Colonic mucosa (tissue), 4 donors: ENCODE measurements at regions not wholly inside any gene's neighbourhood (a gene's known extent, or its start where the extent isn't known, plus 50 kb on each side); places are given as distances from the start of the nearest gene placed in this dataset.

Experiments
- DNase-seq: peaks from one replicate; pipeline ENCODE4 v3.0.0-alpha.2; 2020
- H3K27ac ChIP-seq: fragments of 200-600 bp; one replicate; pipeline ENCODE4 v1.8.0; 2021
- H3K27me3 ChIP-seq: fragments of 200-600 bp; one replicate; pipeline ENCODE4 v1.8.0; 2021
- H3K36me3 ChIP-seq: fragments of 200-600 bp; one replicate; pipeline ENCODE4 v1.8.0; 2021
- H3K4me1 ChIP-seq: fragments of 200-600 bp; one replicate; pipeline ENCODE4 v1.8.0; 2021; ENCODE audit warnings: mild to moderate bottlenecking
- H3K4me3 ChIP-seq: fragments of 200-600 bp; one replicate; pipeline ENCODE4 v1.8.0; 2021
- H3K9ac ChIP-seq, 2 donors: one replicate each; pipeline ENCODE4 v1.7.0; 2013; ENCODE audit warnings: control low read depth in 2 of 2, low read depth in 2 of 2, low read length in 2 of 2
- H3K9me3 ChIP-seq: fragments of 200-600 bp; one replicate; pipeline ENCODE4 v1.8.0; 2021
- CTCF ChIP-seq: fragments of 200-600 bp; IDR thresholded peaks from one replicate; pipeline ENCODE4 v1.8.0; 2022; ENCODE audit warnings: antibody characterized with exemption, mild to moderate bottlenecking
- intact Hi-C: fragments of 100-400 bp; cut with DNase I; formaldehyde crosslinking; loops from one replicate; pipeline ENCODE4 v1.14.1; 2022
- donor health status: healthy.
- donor health status: DM: no; HTN: no; CAD: no.
- donor health status: DM: no; HTN: no; CAD: no.

GRCh38 chr1:104979651-104980050 lies 1230.0 kb downstream of the AMY1C start:
- TF ChIP-seq CTCF: no peak

GRCh38 chr1:104987210-104987609 lies 1237.5 kb downstream of the AMY1C start:
- no peak for DNase-seq
- TF ChIP-seq CTCF: no peak
- no peaks in the 10 kb centered on the region for H3K27me3 ChIP-seq
- H3K9me3 ChIP-seq: no peaks in the 10 kb centered on the region
- no peak overlapping the region for H3K9ac ChIP-seq
- H3K4me1 ChIP-seq: no peaks in the 10 kb centered on the region
- no peaks in the 10 kb centered on the region for H3K36me3 ChIP-seq
- H3K27ac ChIP-seq: no peak overlapping the region
- intact Hi-C loops: no loop called here
- H3K4me3 ChIP-seq: no peak overlapping the region

More at GRCh38 chr1:104979651-104980050, 1230.0 kb downstream of the AMY1C start:
- no peak for DNase-seq
- Histone ChIP-seq H3K27me3 (no peaks in the 10 kb centered on the region), H3K36me3 (no peaks in the 10 kb centered on the region), H3K4me1 (no peaks in the 10 kb centered on the region), H3K9me3 (no peaks in the 10 kb centered on the region), H3K9ac (no peak overlapping the region), H3K4me3 (no peak overlapping the region), H3K27ac (no peak overlapping the region)
- intact Hi-C loops: loop anchor here (5.0 kb wide), 1 partner anchor 813 kb away; no protein-coding TSS in a partner anchor

- Histone ChIP-seq H3K27me3 (no peaks in the 10 kb centered on the region), H3K36me3 (no peaks in the 10 kb centered on the region), H3K9me3 (no peaks in the 10 kb centered on the region), H3K4me3 (no peak overlapping the region), H3K4me1 (no peaks in the 10 kb centered on the region), H3K27ac (no peak overlapping the region), H3K9ac (no peak overlapping the region)
- no peak for TF ChIP-seq CTCF
- no peak for DNase-seq
- intact Hi-C loops: no loop called here
Observed at GRCh38 chr1:104989012-104989411, 1239.3 kb downstream of the AMY1C start.

- intact Hi-C loops: no loop called here
- Histone ChIP-seq H3K27ac (no peak overlapping the region), H3K9ac (no peak overlapping the region), H3K36me3 (no peaks in the 10 kb centered on the region), H3K27me3 (no peaks in the 10 kb centered on the region), H3K4me3 (no peak overlapping the region), H3K9me3 (no peaks in the 10 kb centered on the region), H3K4me1 (no peaks in the 10 kb centered on the region)
- TF ChIP-seq CTCF: no peak
- no peak for DNase-seq
Observed at GRCh38 chr1:104991702-104992101, 1242.0 kb downstream of the AMY1C start.

GRCh38 chr1:105000793-105001192 lies 1251.1 kb downstream of the AMY1C start:
- no peak overlapping the region for H3K27ac ChIP-seq
- H3K9ac ChIP-seq: no peak overlapping the region
- no peaks in the 10 kb centered on the region for H3K36me3 ChIP-seq
- intact Hi-C loops: no loop called here
- H3K9me3 ChIP-seq: no peaks in the 10 kb centered on the region
- H3K4me3 ChIP-seq: no peak overlapping the region
- DNase-seq: no peak
- no peaks in the 10 kb centered on the region for H3K27me3 ChIP-seq
- no peak for TF ChIP-seq CTCF
- H3K4me1 ChIP-seq: no peaks in the 10 kb centered on the region

- DNase-seq: no peak
- Histone ChIP-seq H3K4me1 (no peaks in the 10 kb centered on the region), H3K27ac (no peak overlapping the region), H3K9me3 (no peaks in the 10 kb centered on the region), H3K9ac (no peak overlapping the region), H3K27me3 (no peaks in the 10 kb centered on the region), H3K4me3 (no peak overlapping the region), H3K36me3 (no peaks in the 10 kb centered on the region)
- intact Hi-C loops: no loop called here
- no peak for TF ChIP-seq CTCF
Observed at GRCh38 chr1:105004515-105004914, 1254.8 kb downstream of the AMY1C start.
